Common myeloid progenitor, CD34-positive (primary cell): ENCODE measurements at regions not wholly inside any gene's neighbourhood (a gene's known extent, or its start where the extent isn't known, plus 50 kb on each side); places are given as distances from the start of the nearest gene placed in this dataset.
"Not testable (repeated sequence)": the region's sequence is repeated elsewhere in the genome, so short reads cannot be mapped to it uniquely, and the experiment has no call there.

Source experiments
- CTCF ChIA-PET: fragments of 350-600 bp; sonication (Branson Sonifier 250); formaldehyde crosslinking; loops from one replicate; lab custom pipeline; 2021; ENCODE audit warnings: antibody characterized with exemption; lab: Charles Lee
- POLR2A ChIA-PET: fragments of 350-600 bp; sonication (Branson Sonifier 250); formaldehyde crosslinking; loops from one replicate; lab custom pipeline; 2021; ENCODE audit warnings: antibody characterized with exemption; lab: Charles Lee
- DNase-seq, 3 donors: peaks; one replicate each; pipeline versions ENCODE4 v3.0.0 to v3.0.0-alpha.2; 2013
- H3K27ac ChIP-seq, 2 experiments: 1 replicate in 1 of 2; 2 replicates in 1 of 2; pipeline ENCODE4 v1.7.0; 2013; ENCODE audit warnings: inconsistent platforms in 2 of 2, low read length in 2 of 2, mild to moderate bottlenecking in 2 of 2, low read depth in 1 of 2, moderate library complexity in 1 of 2; ENCODE audit not compliant: severe bottlenecking in 2 of 2, insufficient read depth in 1 of 2, poor library complexity in 1 of 2
- H3K27me3 ChIP-seq, 5 experiments: replicated peaks in 2 of 5; 1 replicate in 3 of 5; 2 replicates in 2 of 5; pipeline versions ENCODE4 v1.6.1 to v1.7.0; 2013; ENCODE audit warnings: low read length in 4 of 5, mild to moderate bottlenecking in 2 of 5, moderate library complexity in 2 of 5, inconsistent platforms in 1 of 5; ENCODE audit not compliant: insufficient read depth in 5 of 5, control insufficient read depth in 4 of 5
- H3K36me3 ChIP-seq, 4 experiments: 1 replicate in 2 of 4; 2 replicates in 2 of 4; pipeline versions ENCODE4 v1.6.1 to v1.7.0; 2013; ENCODE audit warnings: low read length in 3 of 4, control low read depth in 1 of 4, mild to moderate bottlenecking in 1 of 4; ENCODE audit not compliant: control insufficient read depth in 4 of 4, insufficient read depth in 4 of 4
- H3K4me1 ChIP-seq, 4 experiments: 1 replicate in 3 of 4; 2 replicates in 1 of 4; pipeline versions ENCODE4 v1.6.1 to v1.7.1; 2013; ENCODE audit warnings: low read length in 3 of 4, mild to moderate bottlenecking in 3 of 4, control low read depth in 1 of 4, inconsistent platforms in 1 of 4, moderate library complexity in 1 of 4; ENCODE audit not compliant: control insufficient read depth in 4 of 4, insufficient read depth in 4 of 4; ENCODE audit errors: control extremely low read depth in 1 of 4
- H3K4me3 ChIP-seq, 7 experiments: 1 replicate in 4 of 7; 2 replicates in 3 of 7; pipeline versions ENCODE4 v1.5.1 to v1.7.0; 2013; ENCODE audit warnings: mild to moderate bottlenecking in 7 of 7, low read length in 6 of 7, moderate library complexity in 6 of 7, inconsistent platforms in 2 of 7, low read depth in 2 of 7, control low read depth in 1 of 7; ENCODE audit not compliant: insufficient read depth in 4 of 7, control insufficient read depth in 1 of 7; ENCODE audit errors: extremely low read depth in 1 of 7
- H3K9me3 ChIP-seq, 5 experiments: 1 replicate in 4 of 5; 2 replicates in 1 of 5; pipeline versions ENCODE4 v1.6.1 to v1.7.1; 2013; ENCODE audit warnings: low read length in 4 of 5, mild to moderate bottlenecking in 2 of 5, inconsistent platforms in 1 of 5, low read depth in 1 of 5, moderate library complexity in 1 of 5; ENCODE audit not compliant: control insufficient read depth in 4 of 5, insufficient read depth in 2 of 5; ENCODE audit errors: control extremely low read depth in 1 of 5
- WGBS: methylation state at CpG from one replicate; pipeline ENCODE4 v1.1.5; 2013; ENCODE audit not compliant: insufficient coverage; 5-methylcytosine and 5-hydroxymethylcytosine counted together

- DNase-seq: no peak
- Histone ChIP-seq H3K27me3 (peaks cover 0 to 8% (median 0%) of the 10 kb centered on the region in 5 experiments), H3K36me3 (no peaks in the 10 kb centered on the region), H3K4me1 (no peaks in the 10 kb centered on the region), H3K9me3 (peaks cover 0 to 7% (median 4%) of the 10 kb centered on the region in 5 experiments), H3K27ac (no peak overlapping the region), H3K4me3 (no peak overlapping the region)
- 86% methylated on average over 13 of the region's 15 CpGs for WGBS
- ChIA-PET CTCF (no interaction called here), POLR2A (no interaction called here)
Measured at GRCh38 chr10:123391275-123392028, 237.2 kb downstream of the BUB3 start.

- H3K27ac ChIP-seq: no peak overlapping the region
- H3K4me3 ChIP-seq: no peak overlapping the region
- ChIA-PET POLR2A (no interaction called here), CTCF (no interaction called here)
- 75% methylated on average over 5 of the region's 6 CpGs for WGBS
- H3K36me3 ChIP-seq: no peaks in the 10 kb centered on the region
- peaks cover 0 to 7% (median 4%) of the 10 kb centered on the region in 5 experiments for H3K9me3 ChIP-seq
- H3K27me3 ChIP-seq: peaks cover 0 to 8% (median 0%) of the 10 kb centered on the region in 5 experiments
- H3K4me1 ChIP-seq: no peaks in the 10 kb centered on the region
- no peak for DNase-seq
Measured at GRCh38 chr10:123392182-123392963, 238.2 kb downstream of the BUB3 start.

DNA sequence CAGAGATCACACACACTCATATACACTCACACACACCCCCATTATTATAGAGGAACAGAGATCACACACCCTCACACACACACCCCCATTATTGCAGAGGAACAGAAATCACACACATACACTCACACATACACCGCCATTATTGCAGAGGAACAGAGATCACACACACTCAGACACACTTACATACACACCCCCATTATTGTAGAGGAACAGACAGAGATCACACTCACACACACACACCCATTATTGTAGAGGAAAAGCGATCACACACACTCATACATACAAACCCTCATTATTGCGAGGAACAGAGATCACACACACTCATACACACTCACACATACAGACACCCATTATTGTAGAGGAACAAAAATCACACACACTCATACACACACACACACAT, 239.0 kb downstream of the BUB3 start:
- no peaks in the 10 kb centered on the region for H3K36me3 ChIP-seq
- H3K9me3 ChIP-seq: peaks cover 0 to 5% (median 4%) of the 10 kb centered on the region in 5 experiments
- ChIA-PET CTCF (no interaction called here), POLR2A (no interaction called here)
- no peak overlapping the region for H3K4me3 ChIP-seq
- H3K4me1 ChIP-seq: no peaks in the 10 kb centered on the region
- no CpG with 5 or more reads among the region's 3 CpGs for WGBS
- DNase-seq: no peak
- H3K27me3 ChIP-seq: peaks cover 0 to 8% (median 0%) of the 10 kb centered on the region in 5 experiments
- no peak overlapping the region for H3K27ac ChIP-seq

DNA sequence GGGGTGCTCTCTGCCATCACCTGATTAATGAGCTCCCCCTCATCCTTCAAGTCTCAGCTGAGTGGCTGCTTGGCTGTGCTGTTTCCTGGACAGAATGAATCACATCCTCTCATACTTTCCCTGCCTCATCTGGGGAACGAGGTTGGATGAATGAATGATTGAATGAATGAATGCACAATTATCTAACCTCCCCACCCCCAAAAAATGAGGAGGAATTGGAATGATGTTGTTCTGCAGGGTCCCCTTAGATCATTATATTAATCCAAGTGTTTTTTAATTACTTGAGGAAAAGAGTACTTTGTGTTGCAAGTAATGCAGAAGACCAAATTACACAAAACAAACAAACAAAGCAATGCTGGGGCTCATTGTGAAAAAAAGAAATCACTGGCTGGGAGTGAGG, 240.2 kb downstream of the BUB3 start:
- H3K27ac ChIP-seq: no peak overlapping the region
- POLR2A ChIA-PET: no interaction called here
- no peak for DNase-seq
- peaks cover 0 to 8% (median 0%) of the 10 kb centered on the region in 5 experiments for H3K27me3 ChIP-seq
- H3K4me3 ChIP-seq: no peak overlapping the region
- H3K9me3 ChIP-seq: peaks cover 0 to 5% (median 2%) of the 10 kb centered on the region in 5 experiments
- WGBS: no CpG with 5 or more reads among the region's 1 CpG
- H3K36me3 ChIP-seq: no peaks in the 10 kb centered on the region
- CTCF ChIA-PET: no interaction called here
- no peaks in the 10 kb centered on the region for H3K4me1 ChIP-seq

GRCh38 chr10:123395234-123395633, 241.0 kb downstream of the BUB3 start:
- DNase-seq, POLR2A ChIA-PET, H3K27me3 ChIP-seq, H3K9me3 ChIP-seq, H3K27ac ChIP-seq, H3K4me1 ChIP-seq, H3K4me3 ChIP-seq, H3K36me3 ChIP-seq, CTCF ChIA-PET: not testable (repeated sequence)
- no CpG with 5 or more reads among the region's 4 CpGs for WGBS

- DNase-seq: no peak
- H3K4me1 ChIP-seq: no peaks in the 10 kb centered on the region
- H3K27me3 ChIP-seq: peaks cover 0 to 8% (median 0%) of the 10 kb centered on the region in 5 experiments
- 98% methylated on average over 5 of the region's 6 CpGs for WGBS
- no peaks in the 10 kb centered on the region for H3K36me3 ChIP-seq
- no peak overlapping the region for H3K4me3 ChIP-seq
- no peak overlapping the region for H3K27ac ChIP-seq
- CTCF ChIA-PET: no interaction called here
- H3K9me3 ChIP-seq: peaks cover 0 to 5% (median 2%) of the 10 kb centered on the region in 5 experiments
- POLR2A ChIA-PET: no interaction called here
Measured at GRCh38 chr10:123395906-123396305, 241.7 kb downstream of the BUB3 start.

GRCh38 chr10:123398180-123398591, 244.0 kb downstream of the BUB3 start:
- no peaks in the 10 kb centered on the region for H3K36me3 ChIP-seq
- no peak for DNase-seq
- H3K4me3 ChIP-seq: no peak overlapping the region
- 100% methylated on average over 2 of the region's 4 CpGs for WGBS
- H3K27ac ChIP-seq: no peak overlapping the region
- H3K9me3 ChIP-seq: peaks cover 0 to 5% (median 2%) of the 10 kb centered on the region in 5 experiments
- peaks cover 0 to 12% (median 5%) of the 10 kb centered on the region in 4 experiments for H3K4me1 ChIP-seq
- H3K27me3 ChIP-seq: peaks cover 0 to 3% (median 0%) of the 10 kb centered on the region in 5 experiments
- ChIA-PET POLR2A (no interaction called here), CTCF (no interaction called here)
